SW 1271 (cell line): ENCODE measurements at regions not wholly inside any gene's neighbourhood (a gene's known extent, or its start where the extent isn't known, plus 50 kb on each side); places are given as distances from the start of the nearest gene placed in this dataset.
"Not testable (repeated sequence)": the region's sequence is repeated elsewhere in the genome, so short reads cannot be mapped to it uniquely, and the experiment has no call there.

Experiments
- DNase-seq, 2 experiments: peaks; one replicate each; lab custom pipeline; 2025; lab: John Stamatoyannopoulos, UW

GRCh38 chr10:2790396-2791188 is 276.8 kb upstream of the PFKP start:
- no peak for DNase-seq

GRCh38 chr10:2786251-2786650 is 281.1 kb upstream of the PFKP start:
- DNase-seq: no peak

GRCh38 chr10:2784766-2785165 is 282.6 kb upstream of the PFKP start:
- no peak for DNase-seq

- no peak for DNase-seq
Measured at GRCh38 chr10:2782950-2783349, 284.4 kb upstream of the PFKP start.

- DNase-seq: no peak
Measured at GRCh38 chr10:2782265-2782664, 285.1 kb upstream of the PFKP start.

GRCh38 chr10:2777666-2778355 is 289.5 kb upstream of the PFKP start:
- DNase-seq: no peak

- no peak for DNase-seq
Measured at GRCh38 chr10:2772816-2773631, 294.3 kb upstream of the PFKP start.

GRCh38 chr10:2772135-2772534 is 295.2 kb upstream of the PFKP start:
- no peak for DNase-seq

GRCh38 chr10:2767293-2767692 is 300.1 kb upstream of the PFKP start:
- DNase-seq: not testable (repeated sequence)

GRCh38 chr10:2761971-2762370 is 305.4 kb upstream of the PFKP start:
- no peak for DNase-seq

GRCh38 chr10:2761311-2761710 is 306.0 kb upstream of the PFKP start:
- DNase-seq: no peak

GRCh38 chr10:2760736-2761135 is 306.6 kb upstream of the PFKP start:
- DNase-seq: no peak

- no peak for DNase-seq
Measured at GRCh38 chr10:2759233-2759632, 308.1 kb upstream of the PFKP start.

GRCh38 chr10:2754943-2755342 is 312.4 kb upstream of the PFKP start:
- no peak for DNase-seq

GRCh38 chr10:2748287-2748686 is 319.1 kb upstream of the PFKP start:
- DNase-seq: no peak

- DNase-seq: no peak
Measured at GRCh38 chr10:2746638-2747037, 320.7 kb upstream of the PFKP start.

- no peak for DNase-seq
Measured at GRCh38 chr10:2745666-2746065, 321.7 kb upstream of the PFKP start.

GRCh38 chr10:2744547-2745200 is 322.7 kb upstream of the PFKP start:
- no peak for DNase-seq

- DNase-seq: no peak
Measured at GRCh38 chr10:2734603-2735002, 332.7 kb upstream of the PFKP start.

- DNase-seq: no peak
Measured at GRCh38 chr10:2733278-2733963, 333.9 kb upstream of the PFKP start.

- no peak for DNase-seq
Measured at GRCh38 chr10:2731940-2732339, 335.4 kb upstream of the PFKP start.

- DNase-seq: no peak
Measured at GRCh38 chr10:2729197-2729596, 338.2 kb upstream of the PFKP start.
